ENCODE measurements at regions not wholly inside any gene's neighbourhood (a gene's known extent, or its start where the extent isn't known, plus 50 kb on each side); places are given as distances from the start of the nearest gene placed in this dataset.
"Not testable (repeated sequence)": the region's sequence is repeated elsewhere in the genome, so short reads cannot be mapped to it uniquely, and the experiment has no call there.

DNA sequence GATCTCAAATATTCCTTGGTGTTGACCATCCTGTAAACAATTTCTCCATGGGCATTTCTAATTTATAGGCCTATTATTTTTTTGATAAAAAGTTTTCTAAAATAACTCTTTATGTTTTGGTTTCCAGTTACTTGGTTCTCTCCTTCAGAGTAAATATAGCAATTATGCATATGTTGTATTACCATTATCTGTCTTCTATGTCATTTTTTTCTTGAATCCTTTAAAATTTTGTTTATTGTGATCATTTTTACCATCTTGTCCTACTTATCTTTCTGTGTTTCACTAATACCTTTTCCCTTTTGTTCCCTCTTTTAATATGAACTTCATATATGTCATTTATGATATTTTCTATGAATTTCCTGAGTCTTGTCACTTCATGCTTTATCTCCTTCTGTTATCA lies 341.1 kb downstream of the PDCD6IP start:
- no peak for DNase-seq

DNA sequence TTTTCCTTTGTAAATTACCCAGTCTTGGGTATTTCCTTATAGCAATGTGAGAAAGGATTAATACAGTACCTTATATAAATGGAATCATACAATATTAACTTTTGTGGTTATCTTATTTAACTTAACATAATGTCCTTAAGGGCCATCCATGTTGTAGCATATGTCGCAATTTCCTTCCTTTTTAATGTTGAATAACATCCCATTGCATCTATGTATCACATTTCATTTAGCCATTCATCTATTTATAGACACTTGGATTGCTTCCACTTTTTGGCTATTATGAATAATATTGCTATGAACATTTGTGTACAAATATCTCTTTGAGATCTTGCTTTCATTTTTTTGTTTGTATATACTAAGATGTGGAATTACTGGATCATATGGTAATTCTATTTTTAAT lies 342.2 kb downstream of the PDCD6IP start:
- no peak for DNase-seq

DNA sequence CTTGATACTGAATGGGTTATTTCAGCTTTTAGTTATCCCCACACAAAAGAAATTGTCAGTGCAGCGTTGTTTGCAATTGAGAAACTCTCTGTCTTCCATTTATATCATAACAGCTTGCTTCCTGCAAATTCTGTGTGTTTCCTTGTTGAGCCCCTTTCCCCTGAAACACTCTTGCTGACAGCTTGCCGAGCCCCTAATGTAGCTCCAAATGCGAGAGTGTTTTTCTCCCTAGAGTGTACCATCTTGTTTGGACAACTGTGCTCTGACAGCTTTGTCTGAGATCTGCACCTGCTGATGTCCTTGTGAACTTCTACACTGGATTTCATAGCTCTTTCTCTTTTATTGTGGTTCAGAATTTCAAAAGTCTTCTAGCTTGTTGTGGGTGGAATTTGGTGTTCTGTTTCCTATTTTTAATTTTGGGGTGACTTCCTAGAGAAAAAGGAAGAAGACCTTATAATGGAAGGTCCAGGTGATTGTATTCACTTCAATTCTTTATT lies 343.5 kb downstream of the PDCD6IP start:
- DNase-seq, result no peak

DNA sequence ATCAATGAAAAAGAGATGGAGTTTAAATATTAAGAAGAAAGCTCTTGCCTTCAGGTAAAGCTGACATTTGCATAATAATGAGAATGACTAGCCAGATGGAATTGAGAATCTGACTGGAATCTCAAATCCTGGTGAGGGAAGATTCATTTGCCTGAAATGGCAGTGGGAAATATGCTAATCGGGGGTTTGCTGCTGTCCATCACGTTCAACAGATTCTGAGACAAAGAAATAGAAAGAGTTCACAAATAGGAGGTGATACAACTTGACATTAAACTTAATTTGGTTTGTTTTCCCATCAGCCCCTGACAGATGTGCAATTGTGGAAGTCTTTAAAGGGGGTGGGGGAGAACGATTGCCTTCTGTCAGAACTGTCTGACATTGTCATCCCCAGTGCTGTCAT lies 347.4 kb downstream of the PDCD6IP start:
- DNase-seq, result no peak

DNA sequence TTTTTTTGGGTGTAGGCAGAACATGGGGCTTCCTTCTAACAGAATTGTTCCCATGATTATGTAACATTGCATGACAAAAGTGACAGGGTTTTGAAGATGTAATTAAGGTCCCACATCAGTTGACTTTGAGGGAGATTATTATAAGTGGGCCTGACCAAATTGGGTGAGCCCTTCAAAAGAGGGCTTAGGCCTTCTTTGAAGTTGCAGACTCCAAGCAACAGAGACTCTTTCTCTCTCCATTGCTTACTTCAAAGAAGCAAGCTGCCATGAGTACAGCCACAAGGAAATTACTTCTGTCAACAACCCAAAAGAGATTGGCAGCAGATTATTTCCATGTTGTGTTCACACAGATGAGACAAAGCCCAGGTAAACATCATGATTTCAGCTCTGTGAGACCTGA lies 348.2 kb downstream of the PDCD6IP start:
- DNase-seq, result no peak

DNA sequence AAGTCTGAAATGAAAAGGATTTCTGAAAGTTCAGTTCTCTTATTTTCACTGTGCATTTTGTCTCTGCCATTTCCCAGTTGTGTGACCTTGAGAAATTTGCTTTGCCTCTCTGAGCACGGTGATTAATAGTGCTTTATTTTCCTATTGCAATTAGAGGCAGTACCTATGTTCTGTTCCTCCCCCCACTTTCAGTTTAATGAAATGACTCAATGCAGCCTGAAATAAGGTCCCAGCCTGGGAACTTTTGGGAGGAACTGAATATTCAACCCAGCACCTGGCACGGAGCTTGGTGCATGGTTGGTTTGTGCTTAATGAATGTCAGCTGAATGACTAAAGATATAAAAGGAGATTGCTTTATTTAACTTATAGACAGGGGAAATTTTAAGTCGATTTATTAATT lies 352.6 kb downstream of the PDCD6IP start:
- no peak for DNase-seq

DNA sequence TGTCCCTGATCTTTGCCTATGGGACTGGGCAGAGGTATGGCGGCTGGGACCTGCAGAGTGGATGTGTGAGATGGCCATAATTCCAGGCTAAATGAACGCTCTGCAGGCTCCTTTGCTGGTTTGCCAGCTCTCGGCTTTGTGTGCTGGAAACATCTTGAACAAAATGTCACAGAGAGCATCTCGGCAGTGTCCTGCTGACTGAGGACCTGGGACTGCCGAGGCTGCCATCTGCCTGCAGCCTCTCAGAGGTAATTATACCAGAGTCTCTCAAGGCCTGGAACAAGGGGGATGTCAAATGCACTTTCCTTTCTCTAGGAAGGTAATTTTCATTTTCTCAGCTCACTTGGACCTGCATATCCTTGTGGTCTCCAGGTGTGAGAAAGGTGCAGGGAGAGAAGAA lies 354.2 kb downstream of the PDCD6IP start:
- DNase-seq, result no peak

DNA sequence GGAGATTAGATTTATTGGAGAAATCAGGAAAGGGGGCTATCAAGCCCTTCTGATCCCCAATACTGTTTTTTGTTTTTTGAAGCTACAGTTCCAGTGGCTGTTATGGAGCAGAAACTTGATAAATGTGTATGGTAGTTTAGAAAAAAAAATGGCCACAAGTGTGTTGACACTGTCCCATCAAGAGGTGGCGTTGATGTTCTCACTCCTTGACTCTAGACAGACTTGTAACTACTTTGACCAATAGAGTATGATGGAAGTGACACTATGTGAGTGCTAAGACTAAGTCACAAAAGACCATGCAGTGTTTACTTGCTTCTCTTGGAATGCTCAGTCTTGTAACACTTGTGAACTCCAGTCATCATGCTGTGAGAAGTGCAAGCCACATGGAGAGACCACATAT lies 356.7 kb downstream of the PDCD6IP start:
- no peak for DNase-seq

DNA sequence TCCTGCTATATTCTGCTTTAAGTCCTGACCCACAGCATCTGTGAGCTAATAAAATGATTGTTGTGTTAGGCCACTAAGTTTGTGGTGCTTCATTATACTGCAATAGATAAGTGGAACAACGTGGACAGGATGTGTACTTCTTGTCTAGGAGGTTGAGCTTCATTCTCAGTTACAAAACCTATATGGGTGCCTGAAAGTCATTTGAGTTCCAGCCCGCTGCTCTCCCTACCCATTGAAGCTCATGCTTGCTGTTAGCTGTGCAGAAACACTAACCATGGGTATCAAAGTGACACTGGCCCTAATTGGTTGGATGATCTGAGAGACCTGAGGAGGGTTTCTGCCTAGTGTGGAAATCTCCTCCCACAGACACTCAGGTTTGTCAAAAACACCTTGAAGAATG lies 357.2 kb downstream of the PDCD6IP start:
- DNase-seq, result no peak

DNA sequence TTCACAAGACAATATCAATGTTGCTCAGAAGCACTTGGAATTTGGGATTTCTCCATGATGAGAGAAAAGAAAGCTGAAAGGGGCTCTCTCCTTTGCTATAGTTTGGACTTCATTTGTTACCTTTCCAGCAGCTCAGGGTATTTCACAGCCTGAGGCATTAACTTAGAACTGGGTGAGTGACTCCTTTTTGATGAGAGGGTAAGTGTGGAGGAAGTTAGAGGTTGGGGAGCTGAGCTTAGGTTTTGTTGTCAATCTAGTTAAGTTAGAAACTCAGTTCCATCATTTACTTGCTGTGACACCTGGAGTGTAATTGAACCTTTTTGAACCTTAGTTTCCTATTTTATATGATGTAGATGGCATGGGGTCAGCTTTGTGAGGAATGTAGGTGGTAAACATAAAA lies 359.1 kb downstream of the PDCD6IP start:
- DNase-seq, result no peak

DNA sequence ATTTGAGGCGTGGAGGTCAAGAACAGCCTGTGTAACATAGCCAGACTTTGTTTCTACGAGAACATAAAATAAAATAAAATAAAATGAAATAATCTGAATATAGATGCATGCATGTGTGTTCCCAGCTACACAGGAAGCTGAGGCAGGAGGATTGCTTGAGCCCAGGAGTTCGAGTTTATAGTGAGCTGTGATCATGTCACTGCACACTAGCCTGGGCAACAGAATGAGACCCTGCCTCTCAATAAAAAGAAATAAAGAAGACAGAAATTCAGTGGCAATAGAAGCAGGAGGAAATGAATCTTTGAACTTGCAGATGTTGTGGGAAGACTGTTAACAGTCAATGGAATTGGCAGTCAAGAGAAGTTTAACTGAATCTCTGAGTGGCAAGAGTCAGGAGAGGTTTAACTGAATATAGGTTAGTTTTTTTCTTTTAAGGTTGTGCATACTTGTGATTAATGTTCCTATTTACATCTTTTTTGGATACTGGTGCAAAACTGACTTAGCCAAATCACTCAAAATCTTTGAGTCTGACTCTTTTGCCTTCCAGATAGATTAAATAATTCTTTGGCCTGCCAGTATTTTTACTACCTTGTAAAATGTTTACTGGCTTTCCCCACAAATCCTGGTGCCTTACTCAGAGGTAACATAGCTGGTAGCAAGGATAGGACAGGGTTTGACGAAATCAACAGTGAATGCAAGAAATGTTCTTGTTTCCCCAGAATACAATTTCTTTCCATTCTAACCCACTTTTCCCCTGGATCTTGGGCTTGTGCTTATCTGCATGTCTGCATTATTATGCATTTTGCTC lies 361.4 kb downstream of the PDCD6IP start:
- DNase-seq, result no peak

DNA sequence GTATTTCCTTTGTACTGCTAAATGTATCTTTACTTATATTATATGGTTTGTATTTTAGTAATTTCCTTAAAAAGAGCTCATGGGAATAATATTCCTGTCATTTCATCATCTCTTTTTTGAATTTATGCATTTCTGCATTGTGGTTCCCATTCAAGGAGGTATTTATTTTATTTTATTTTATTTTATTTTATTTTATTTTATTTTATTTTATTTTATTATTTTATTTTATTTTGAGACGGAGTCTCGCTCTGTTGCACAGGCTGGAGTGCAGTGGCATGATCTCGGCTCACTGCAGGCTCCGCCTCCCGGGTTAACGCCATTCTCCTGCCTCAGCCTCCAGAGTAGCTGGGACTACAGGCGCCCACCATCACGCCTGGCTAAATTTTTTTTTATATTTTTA lies 371.2 kb downstream of the PDCD6IP start:
- DNase-seq, result not testable (repeated sequence)

DNA sequence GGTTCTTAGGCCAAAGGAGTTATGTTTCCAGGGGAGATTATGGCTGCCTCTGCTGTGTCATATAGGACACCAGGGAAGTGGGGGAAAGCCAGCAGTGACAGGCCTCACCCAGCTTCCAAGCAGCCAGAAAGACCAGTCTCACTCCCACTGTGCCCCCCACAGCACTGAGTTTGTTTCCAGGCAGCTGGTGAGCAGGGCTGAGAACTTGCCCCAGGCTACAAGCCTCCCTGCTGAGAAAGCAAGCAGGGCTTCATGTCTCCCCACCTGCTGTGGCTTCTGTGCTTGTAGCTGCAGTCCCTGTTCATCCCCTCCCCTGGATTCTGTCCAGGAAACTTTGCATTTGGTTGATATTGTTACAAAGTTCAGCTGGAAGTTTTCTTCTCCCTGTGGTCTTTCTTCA lies 376.3 kb downstream of the PDCD6IP start:
- DNase-seq, result no peak

DNA sequence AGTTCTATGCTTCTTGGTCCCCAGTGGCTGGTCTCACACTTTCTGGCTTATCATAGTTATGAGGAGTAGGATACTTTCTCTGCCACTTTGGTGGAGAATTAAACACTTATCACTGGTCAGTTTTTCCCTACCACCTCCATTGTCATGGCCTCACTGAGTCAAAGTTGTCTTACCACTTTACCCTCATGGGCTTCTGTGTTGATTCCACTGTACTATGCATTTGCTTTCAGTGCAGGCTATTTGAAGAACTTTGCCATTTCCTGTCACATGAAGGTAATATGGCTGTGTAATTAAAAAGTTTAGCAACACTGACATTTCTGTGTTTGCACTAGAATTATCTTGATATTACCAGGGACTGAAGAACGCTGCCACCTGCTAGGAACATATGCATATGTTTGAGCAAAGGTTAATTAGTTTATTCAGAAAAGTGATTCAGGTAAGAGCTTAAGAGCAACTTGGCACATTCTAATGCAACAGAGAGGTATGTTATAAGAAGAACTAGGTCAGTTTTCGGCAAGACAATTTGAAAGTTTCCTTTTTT lies 377.3 kb downstream of the PDCD6IP start:
- DNase-seq, result no peak

DNA sequence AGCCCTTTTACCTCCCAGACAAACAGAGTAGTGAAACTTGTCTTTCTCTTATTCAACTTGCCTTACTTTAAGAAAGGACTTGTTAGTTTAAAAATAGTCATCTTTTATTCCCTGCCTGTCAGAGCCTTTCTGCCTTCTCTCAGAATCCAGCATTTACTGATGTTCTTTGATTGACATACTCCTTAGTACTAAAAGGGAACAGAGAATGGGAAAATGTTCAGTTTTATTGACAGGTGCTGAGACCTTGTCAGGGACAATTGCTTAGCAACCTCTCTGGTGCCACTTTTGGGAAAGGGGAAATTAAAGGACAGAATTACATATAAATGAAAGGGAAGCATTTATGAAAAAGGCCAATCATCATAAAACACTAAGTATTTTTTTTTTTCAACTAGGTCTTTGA lies 378.3 kb downstream of the PDCD6IP start:
- no peak for DNase-seq

DNA sequence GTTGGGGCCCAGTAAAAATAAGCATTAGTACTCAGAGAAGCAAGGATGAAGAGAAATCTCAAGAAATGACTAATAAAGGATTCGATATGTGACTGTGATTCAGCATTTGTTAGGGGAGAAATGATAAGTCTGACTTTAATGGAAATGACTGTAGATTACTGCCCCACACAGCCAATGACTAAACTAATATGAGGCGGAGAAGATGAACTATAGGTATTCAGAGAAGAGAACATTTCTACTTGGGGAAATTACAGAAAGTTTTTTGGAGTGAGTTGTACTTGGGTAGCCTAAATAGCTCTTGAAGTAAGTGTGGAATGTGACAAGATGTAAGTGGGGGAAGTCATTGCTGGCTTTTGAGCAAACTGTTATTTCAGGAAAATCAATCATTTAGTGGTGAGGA lies 380.0 kb downstream of the PDCD6IP start:
- no peak for DNase-seq

DNA sequence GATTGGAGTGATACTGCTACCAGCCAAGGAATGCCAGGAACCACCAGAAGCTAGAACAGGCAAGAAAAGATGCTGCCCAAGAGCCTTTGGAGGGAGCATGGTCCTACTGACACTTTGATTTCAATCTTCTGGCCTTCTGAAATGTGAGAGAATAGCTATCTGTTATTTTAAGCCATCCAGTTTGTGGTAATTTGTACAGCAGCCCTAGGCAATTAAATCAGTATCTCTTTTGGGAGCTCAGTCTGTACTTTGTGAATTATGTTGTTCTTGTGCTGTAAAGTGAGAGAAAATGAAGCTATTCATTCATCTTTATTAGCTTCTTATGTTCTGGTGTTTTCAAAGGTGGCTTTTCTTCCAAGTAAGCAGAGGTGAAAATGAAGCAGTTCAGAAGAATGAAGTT lies 381.3 kb downstream of the PDCD6IP start:
- no peak for DNase-seq

DNA sequence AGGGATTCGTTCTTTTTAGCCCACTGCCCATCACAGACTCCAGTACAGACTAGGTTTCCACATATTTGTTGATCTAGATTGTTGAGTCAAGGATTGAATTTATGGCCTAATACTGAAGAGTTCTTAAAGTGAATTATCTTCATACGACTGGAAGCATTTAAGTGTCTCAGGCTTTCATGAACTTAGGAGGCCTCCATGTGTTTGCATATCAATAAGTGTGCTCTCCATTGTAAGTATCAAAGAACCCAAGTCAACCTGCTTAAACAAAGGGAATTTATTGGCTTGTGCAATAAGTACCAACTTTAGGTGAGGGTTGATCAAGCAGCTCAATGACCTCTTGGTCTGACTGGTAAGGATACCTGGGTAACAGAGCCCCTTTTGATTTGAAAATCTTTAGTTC lies 382.1 kb downstream of the PDCD6IP start:
- no peak for DNase-seq

DNA sequence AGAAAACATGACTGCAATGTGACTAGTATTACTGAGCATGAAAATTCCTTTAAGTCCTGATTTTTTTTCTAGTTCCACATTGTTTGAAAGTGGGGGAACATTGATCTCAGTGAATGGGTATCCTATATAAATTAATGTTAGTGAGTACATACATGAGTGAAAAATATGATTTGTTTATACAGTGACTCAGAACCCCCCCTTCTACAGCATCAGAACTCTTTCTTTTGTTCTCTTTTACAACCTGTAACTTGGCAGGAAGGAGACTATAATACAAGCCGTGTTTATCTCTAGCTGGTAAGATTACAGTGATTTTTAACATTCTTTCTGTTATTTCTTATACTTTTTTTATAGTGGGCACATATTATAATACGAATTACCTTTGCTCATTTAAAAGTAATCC lies 384.7 kb downstream of the PDCD6IP start:
- no peak for DNase-seq

DNA sequence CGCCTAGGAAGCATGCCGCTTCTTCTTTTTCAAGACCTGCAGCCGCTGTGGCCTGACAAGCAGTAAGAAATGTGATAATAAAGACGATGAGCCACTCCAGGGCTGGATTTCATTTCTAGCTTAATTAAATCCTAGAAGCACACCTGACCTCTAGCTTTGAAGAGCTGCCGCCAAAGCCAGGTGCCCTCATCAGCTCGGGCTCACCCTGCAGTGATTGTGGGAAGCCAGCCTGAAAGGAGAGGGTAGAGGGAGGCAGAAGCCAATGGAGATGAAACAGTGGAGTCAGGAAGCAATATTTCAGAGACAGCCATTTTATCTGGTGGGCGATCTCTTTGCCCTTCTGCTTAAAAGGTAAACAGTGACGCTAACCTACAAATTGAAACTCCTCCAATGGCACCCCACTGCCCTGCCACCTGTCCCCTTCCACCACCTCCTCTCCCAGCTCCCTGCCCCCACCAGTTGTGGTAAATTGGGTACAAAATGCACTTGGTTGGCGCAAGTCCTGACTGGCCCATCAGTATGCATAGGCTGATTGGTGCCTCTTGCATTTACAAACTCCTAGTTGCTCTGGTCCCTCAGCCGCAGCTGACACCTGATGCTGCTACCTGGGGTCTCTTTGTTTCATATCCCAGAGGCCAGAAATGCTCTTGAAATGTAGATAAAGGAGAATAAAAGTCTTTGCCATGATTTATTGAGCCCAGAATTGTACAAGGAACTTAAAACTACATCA lies 385.3 kb downstream of the PDCD6IP start:
- DNase-seq, result no peak

DNA sequence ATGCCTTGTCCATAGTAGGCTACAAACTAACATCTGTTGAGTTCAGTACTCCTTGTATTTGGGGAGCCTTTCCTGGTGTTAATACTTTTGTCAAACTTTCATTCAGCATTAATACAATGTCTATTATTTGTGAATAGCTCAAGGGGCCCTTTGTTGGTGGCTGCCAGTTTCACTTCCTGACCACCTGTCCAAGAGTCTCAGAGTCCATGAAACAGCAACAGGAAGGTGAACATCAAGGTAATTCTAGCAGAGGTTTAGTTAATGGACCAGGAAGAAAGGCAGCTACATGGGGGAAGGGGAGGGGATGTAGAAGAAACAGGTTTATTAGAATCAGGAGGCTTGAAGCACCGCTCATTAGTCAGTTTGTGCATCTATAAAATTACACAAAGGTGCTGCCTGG lies 386.9 kb downstream of the PDCD6IP start:
- no peak for DNase-seq

DNA sequence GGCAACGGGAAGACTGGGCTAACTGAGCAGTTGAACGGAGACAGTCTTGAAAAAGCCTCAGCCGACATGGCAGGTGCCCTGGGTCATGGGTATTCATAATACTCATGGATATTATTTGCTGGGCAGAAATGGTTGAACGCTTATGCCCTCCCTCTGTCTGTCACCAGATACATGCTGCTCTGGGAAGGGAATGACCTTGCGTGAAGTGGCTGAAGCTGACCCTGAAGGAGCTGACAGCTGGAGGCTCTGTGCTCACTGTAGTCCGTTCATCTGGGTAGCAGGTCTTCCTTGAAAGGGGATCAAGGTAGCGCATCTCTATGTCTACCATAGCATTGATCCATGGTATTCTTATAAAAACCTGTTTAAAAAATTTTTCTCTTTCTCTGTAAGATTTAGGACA lies 390.7 kb downstream of the PDCD6IP start:
- no peak for DNase-seq

DNA sequence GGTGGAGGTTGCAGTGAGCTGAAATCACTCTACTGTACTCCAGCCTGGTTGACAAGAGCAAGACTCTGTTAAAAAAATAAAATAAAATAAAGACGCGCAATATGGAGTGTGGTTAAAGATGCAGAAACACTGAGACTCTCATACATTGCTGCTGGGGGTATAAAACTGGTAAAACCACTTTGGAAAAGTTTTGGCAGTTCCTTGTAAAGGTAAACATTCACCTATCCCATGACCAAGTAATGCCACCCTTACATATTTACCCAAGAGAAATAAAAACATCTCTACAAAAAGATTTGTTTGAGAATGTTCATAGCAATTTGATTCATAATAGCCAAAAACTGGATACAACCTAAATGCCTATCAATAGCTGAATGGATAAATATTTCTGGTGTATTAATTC lies 398.5 kb downstream of the PDCD6IP start:
- no peak for DNase-seq

DNA sequence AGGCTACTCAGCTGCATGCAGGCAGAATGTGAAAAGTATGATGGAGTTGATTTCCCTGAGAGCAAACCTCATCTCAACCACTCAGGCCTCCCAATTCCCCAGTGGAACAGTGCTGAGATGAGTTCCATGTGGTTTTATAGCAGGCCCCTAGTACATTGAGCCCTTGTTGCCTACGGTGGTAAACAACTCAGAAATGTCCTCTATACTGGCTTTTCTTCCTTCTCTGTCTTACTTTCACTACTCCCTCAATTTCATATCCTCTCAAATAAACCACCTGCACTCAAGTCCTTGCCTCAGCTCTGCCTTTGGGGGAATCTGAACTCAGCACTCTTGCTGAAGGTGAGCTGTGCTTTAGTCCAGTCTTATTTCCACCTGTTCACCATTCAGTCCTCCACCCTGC lies 399.9 kb downstream of the PDCD6IP start:
- DNase-seq, result no peak
